Jurkat, Clone E6-1 (cell line): ENCODE measurements at regions not wholly inside any gene's neighbourhood (a gene's known extent, or its start where the extent isn't known, plus 50 kb on each side); places are given as distances from the start of the nearest gene placed in this dataset.
"Not testable (repeated sequence)": the region's sequence is repeated elsewhere in the genome, so short reads cannot be mapped to it uniquely, and the experiment has no call there.

Experiments used
- DNase-seq: peaks from one replicate; pipeline ENCODE4 v3.0.0-alpha.2; 2011; ENCODE audit warnings: low read depth, low spot score
- H3K4me3 ChIP-seq: 2 replicates; pipeline ENCODE4 v1.5.1; 2011; ENCODE audit warnings: mild to moderate bottlenecking, low read length, control low read depth, moderate library complexity

GRCh38 chr13:50127726-50128291 lies 112.6 kb downstream of the KCNRG start:
- H3K4me3 ChIP-seq = peak overlapping the region; percentile 83
- no peak for DNase-seq

- no peak overlapping the region for H3K4me3 ChIP-seq
- DNase-seq = no peak
Observed at GRCh38 chr13:50128428-50128931, 113.2 kb downstream of the KCNRG start.

GRCh38 chr13:50129081-50129705 lies 113.9 kb downstream of the KCNRG start:
- H3K4me3 ChIP-seq = no peak overlapping the region
- DNase-seq = no peak

GRCh38 chr13:50129706-50130122 lies 114.5 kb downstream of the KCNRG start:
- no peak overlapping the region for H3K4me3 ChIP-seq
- DNase-seq = no peak

GRCh38 chr13:50130123-50130946 lies 115.1 kb downstream of the KCNRG start:
- H3K4me3 ChIP-seq = no peak overlapping the region
- DNase-seq = no peak

- DNase-seq = no peak
- no peak overlapping the region for H3K4me3 ChIP-seq
Observed at GRCh38 chr13:50131920-50132903, 117.0 kb downstream of the KCNRG start.

GRCh38 chr13:50132904-50133357 lies 117.7 kb downstream of the KCNRG start:
- H3K4me3 ChIP-seq = no peak overlapping the region
- no peak for DNase-seq

GRCh38 chr13:50133358-50133953 lies 118.2 kb downstream of the KCNRG start:
- DNase-seq = no peak

GRCh38 chr13:50136226-50136625 lies 121.0 kb downstream of the KCNRG start:
- no peak overlapping the region for H3K4me3 ChIP-seq
- no peak for DNase-seq

More at GRCh38 chr13:50133358-50133953, 118.2 kb downstream of the KCNRG start:
- no peak overlapping the region for H3K4me3 ChIP-seq

- H3K4me3 ChIP-seq = no peak overlapping the region
- DNase-seq = no peak
Observed at GRCh38 chr13:50136678-50137077, 121.4 kb downstream of the KCNRG start.

GRCh38 chr13:50139435-50139934 lies 124.2 kb downstream of the KCNRG start:
- not testable (repeated sequence) for H3K4me3 ChIP-seq

GRCh38 chr13:50140153-50140552 lies 124.9 kb downstream of the KCNRG start:
- no peak overlapping the region for H3K4me3 ChIP-seq
- no peak for DNase-seq

More at GRCh38 chr13:50139435-50139934, 124.2 kb downstream of the KCNRG start:
- DNase-seq = not testable (repeated sequence)

GRCh38 chr13:50140581-50141374 lies 125.5 kb downstream of the KCNRG start:
- no peak for DNase-seq
- H3K4me3 ChIP-seq = no peak overlapping the region

- H3K4me3 ChIP-seq = no peak overlapping the region
- no peak for DNase-seq
Observed at GRCh38 chr13:50141375-50141975, 126.2 kb downstream of the KCNRG start.

GRCh38 chr13:50144246-50145160 lies 129.3 kb downstream of the KCNRG start:
- no peak for DNase-seq
- H3K4me3 ChIP-seq = no peak overlapping the region

GRCh38 chr13:50149214-50149613 lies 134.0 kb downstream of the KCNRG start:
- no peak for DNase-seq
- H3K4me3 ChIP-seq = no peak overlapping the region
